ENCODE measurements at regions not wholly inside any gene's neighbourhood (a gene's known extent, or its start where the extent isn't known, plus 50 kb on each side); places are given as distances from the start of the nearest gene placed in this dataset.

DNA sequence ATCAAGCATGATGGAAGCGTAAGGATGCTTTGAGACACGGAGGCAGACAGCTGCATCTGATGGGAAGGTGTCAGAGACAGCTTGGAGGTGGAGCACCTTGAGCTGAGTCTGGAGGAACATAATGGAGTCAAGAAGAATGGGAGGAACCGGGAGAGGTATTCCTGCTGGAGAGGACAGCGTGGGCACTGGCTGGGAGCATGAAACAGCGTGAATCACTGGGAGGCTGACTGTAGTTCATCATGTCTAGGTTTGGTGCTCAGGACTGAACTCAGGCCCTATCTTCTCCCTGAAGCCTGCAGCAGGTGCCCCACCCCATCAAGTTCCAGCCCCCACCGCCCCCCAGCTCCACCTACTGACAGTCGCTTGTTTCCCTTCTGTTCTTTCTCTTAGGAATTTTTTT lies 98.6 kb downstream of the TMEM17 start:
- Histone ChIP-seq H3K9me3 (ENCODE audit: low read length) (no peaks in the 10 kb centered on the region), H3K9ac (ENCODE audit: low read length) (no peak overlapping the region), H3K79me2 (replicated peaks; ENCODE audit: insufficient read depth, low read length) (no peaks in the 10 kb centered on the region), H4K20me1 (ENCODE audit: insufficient read depth) (no peaks in the 10 kb centered on the region), H3K4me3 (ENCODE audit: low read length) (no peak overlapping the region), H3K4me2 (ENCODE audit: low read length) (no peak overlapping the region), H3K36me3 (ENCODE audit: insufficient read depth, low read length) (no peaks in the 10 kb centered on the region), H3F3A (ENCODE audit: insufficient read depth, low read length, poor library complexity, severe bottlenecking) (no peaks in the 10 kb centered on the region), H3K9me2 (ENCODE audit: insufficient read depth, low read length) (no peaks in the 10 kb centered on the region), H2AFZ (ENCODE audit: low read depth, low read length) (no peak overlapping the region), H3K27ac (ENCODE audit: low read length) (no peak overlapping the region), H3K27me3 (ENCODE audit: insufficient read depth, low read depth, low read length) (no peaks in the 10 kb centered on the region)
- no peak for TF ChIP-seq RAD21 (conservative IDR thresholded peaks at IDR 0.05)
- TF ChIP-seq EZH2 (IDR thresholded peaks at IDR 0.05; ENCODE audit: borderline replicate concordance, insufficient read depth, low read length, poor library complexity, severe bottlenecking): no peak

DNA sequence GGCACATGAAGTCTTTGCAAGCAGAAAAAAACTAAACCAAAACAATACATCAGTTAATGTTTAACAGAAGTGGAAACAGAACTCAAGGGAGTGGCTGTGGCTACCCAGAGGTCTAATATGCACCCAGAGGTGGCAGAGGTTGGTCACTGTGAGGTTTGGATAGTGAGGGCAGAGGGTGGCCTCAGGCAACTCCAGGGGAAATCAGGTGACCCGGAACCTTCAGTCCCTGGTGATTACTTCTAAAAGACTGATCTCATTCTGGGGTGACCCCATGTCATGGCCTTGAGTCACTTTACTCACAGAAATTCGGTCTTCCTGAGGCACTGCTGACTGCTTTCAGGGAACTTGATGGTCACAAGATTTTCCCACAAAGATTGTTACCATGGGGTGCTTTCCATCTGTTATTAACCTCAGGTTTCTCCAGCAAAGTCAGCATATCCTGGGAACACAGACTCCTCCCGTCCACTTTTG lies 99.4 kb downstream of the TMEM17 start:
- TF ChIP-seq SMC3 (conservative IDR thresholded peaks at IDR 0.05; ENCODE audit: poor library complexity): no peak
- no peak for TF ChIP-seq RAD21 (conservative IDR thresholded peaks at IDR 0.05)
- TF ChIP-seq, protein P1, sequence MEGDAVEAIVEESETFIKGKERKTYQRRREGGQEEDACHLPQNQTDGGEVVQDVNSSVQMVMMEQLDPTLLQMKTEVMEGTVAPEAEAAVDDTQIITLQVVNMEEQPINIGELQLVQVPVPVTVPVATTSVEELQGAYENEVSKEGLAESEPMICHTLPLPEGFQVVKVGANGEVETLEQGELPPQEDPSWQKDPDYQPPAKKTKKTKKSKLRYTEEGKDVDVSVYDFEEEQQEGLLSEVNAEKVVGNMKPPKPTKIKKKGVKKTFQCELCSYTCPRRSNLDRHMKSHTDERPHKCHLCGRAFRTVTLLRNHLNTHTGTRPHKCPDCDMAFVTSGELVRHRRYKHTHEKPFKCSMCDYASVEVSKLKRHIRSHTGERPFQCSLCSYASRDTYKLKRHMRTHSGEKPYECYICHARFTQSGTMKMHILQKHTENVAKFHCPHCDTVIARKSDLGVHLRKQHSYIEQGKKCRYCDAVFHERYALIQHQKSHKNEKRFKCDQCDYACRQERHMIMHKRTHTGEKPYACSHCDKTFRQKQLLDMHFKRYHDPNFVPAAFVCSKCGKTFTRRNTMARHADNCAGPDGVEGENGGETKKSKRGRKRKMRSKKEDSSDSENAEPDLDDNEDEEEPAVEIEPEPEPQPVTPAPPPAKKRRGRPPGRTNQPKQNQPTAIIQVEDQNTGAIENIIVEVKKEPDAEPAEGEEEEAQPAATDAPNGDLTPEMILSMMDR (IDR thresholded peaks at IDR 0.05; ENCODE audit: poor library complexity, severe bottlenecking): no peak
- no peak for TF ChIP-seq MXI1 (conservative IDR thresholded peaks at IDR 0.05; ENCODE audit: poor library complexity, severe bottlenecking)
- TF ChIP-seq EZH2 (IDR thresholded peaks at IDR 0.05; ENCODE audit: borderline replicate concordance, insufficient read depth, low read length, poor library complexity, severe bottlenecking): no peak
- no peak for TF ChIP-seq POLR2AphosphoS5 (IDR thresholded peaks at IDR 0.05)
- TF ChIP-seq TAF1 (IDR thresholded peaks at IDR 0.05; ENCODE audit: low read depth): no peak
- TF ChIP-seq, protein P2, sequence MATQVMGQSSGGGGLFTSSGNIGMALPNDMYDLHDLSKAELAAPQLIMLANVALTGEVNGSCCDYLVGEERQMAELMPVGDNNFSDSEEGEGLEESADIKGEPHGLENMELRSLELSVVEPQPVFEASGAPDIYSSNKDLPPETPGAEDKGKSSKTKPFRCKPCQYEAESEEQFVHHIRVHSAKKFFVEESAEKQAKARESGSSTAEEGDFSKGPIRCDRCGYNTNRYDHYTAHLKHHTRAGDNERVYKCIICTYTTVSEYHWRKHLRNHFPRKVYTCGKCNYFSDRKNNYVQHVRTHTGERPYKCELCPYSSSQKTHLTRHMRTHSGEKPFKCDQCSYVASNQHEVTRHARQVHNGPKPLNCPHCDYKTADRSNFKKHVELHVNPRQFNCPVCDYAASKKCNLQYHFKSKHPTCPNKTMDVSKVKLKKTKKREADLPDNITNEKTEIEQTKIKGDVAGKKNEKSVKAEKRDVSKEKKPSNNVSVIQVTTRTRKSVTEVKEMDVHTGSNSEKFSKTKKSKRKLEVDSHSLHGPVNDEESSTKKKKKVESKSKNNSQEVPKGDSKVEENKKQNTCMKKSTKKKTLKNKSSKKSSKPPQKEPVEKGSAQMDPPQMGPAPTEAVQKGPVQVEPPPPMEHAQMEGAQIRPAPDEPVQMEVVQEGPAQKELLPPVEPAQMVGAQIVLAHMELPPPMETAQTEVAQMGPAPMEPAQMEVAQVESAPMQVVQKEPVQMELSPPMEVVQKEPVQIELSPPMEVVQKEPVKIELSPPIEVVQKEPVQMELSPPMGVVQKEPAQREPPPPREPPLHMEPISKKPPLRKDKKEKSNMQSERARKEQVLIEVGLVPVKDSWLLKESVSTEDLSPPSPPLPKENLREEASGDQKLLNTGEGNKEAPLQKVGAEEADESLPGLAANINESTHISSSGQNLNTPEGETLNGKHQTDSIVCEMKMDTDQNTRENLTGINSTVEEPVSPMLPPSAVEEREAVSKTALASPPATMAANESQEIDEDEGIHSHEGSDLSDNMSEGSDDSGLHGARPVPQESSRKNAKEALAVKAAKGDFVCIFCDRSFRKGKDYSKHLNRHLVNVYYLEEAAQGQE (IDR thresholded peaks at IDR 0.05; ENCODE audit: borderline replicate concordance): no peak
- no peak for TF ChIP-seq EP300 (conservative IDR thresholded peaks at IDR 0.05; ENCODE audit: poor library complexity, severe bottlenecking)
- H3K27me3 ChIP-seq (ENCODE audit: insufficient read depth, low read depth, low read length): no peaks in the 10 kb centered on the region
- no peaks in the 10 kb centered on the region for H3F3A ChIP-seq (ENCODE audit: insufficient read depth, low read length, poor library complexity, severe bottlenecking)
- H3K9me3 ChIP-seq (ENCODE audit: low read length): no peaks in the 10 kb centered on the region
- H3K9me2 ChIP-seq (ENCODE audit: insufficient read depth, low read length): no peaks in the 10 kb centered on the region
- H3K27ac ChIP-seq (ENCODE audit: low read length): no peak overlapping the region
- H3K4me3 ChIP-seq (ENCODE audit: low read length): no peak overlapping the region
- H3K79me2 ChIP-seq (replicated peaks; ENCODE audit: insufficient read depth, low read length): no peaks in the 10 kb centered on the region
- no peaks in the 10 kb centered on the region for H4K20me1 ChIP-seq (ENCODE audit: insufficient read depth)
- H3K4me2 ChIP-seq (ENCODE audit: low read length): no peak overlapping the region
- no peak overlapping the region for H3K9ac ChIP-seq (ENCODE audit: low read length)
- H2AFZ ChIP-seq (ENCODE audit: low read depth, low read length): no peak overlapping the region
- H3K36me3 ChIP-seq (ENCODE audit: insufficient read depth, low read length): no peaks in the 10 kb centered on the region

DNA sequence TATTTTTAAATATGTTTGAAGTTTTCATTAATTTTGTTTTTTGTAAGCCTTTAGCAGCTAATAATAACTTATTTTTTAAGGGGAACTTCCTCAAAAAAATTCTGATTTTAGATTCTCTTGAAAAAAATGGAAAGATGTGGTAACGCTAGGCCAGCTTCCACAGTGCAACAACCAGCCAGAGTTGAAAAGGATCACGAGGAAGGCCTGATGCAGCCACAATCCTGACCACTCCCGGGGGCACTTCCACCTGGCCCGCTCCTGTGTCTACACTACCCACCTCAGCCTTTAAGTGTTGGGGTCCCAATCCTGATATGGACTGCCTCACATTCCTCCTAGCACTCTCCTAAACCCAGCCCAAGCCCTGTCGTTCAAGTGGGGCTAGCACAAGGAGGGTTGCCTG lies 101.1 kb downstream of the TMEM17 start:
- H4K20me1 ChIP-seq (ENCODE audit: insufficient read depth): no peaks in the 10 kb centered on the region
- no peaks in the 10 kb centered on the region for H3K9me2 ChIP-seq (ENCODE audit: insufficient read depth, low read length)
- H3K9me3 ChIP-seq (ENCODE audit: low read length): no peaks in the 10 kb centered on the region
- H3K79me2 ChIP-seq (replicated peaks; ENCODE audit: insufficient read depth, low read length): no peaks in the 10 kb centered on the region
- TF ChIP-seq EP300 (conservative IDR thresholded peaks at IDR 0.05; ENCODE audit: poor library complexity, severe bottlenecking) (no peak), MXI1 (conservative IDR thresholded peaks at IDR 0.05; ENCODE audit: poor library complexity, severe bottlenecking) (no peak), TAF1 (IDR thresholded peaks at IDR 0.05; ENCODE audit: low read depth) (no peak), POLR2AphosphoS5 (IDR thresholded peaks at IDR 0.05) (no peak), SMC3 (conservative IDR thresholded peaks at IDR 0.05; ENCODE audit: poor library complexity) (no peak), EZH2 (IDR thresholded peaks at IDR 0.05; ENCODE audit: borderline replicate concordance, insufficient read depth, low read length, poor library complexity, severe bottlenecking) (no peak), RAD21 (conservative IDR thresholded peaks at IDR 0.05) (no peak)
- TF ChIP-seq, protein P1 (IDR thresholded peaks at IDR 0.05; ENCODE audit: poor library complexity, severe bottlenecking): no peak
- TF ChIP-seq, protein P2 (IDR thresholded peaks at IDR 0.05; ENCODE audit: borderline replicate concordance): no peak
- H3K4me3 ChIP-seq (ENCODE audit: low read length): no peak overlapping the region
- no peak overlapping the region for H2AFZ ChIP-seq (ENCODE audit: low read depth, low read length)
- H3K36me3 ChIP-seq (ENCODE audit: insufficient read depth, low read length): no peaks in the 10 kb centered on the region
- H3F3A ChIP-seq (ENCODE audit: insufficient read depth, low read length, poor library complexity, severe bottlenecking): no peaks in the 10 kb centered on the region
- H3K9ac ChIP-seq (ENCODE audit: low read length): no peak overlapping the region
- no peak overlapping the region for H3K27ac ChIP-seq (ENCODE audit: low read length)
- H3K4me2 ChIP-seq (ENCODE audit: low read length): no peak overlapping the region
- H3K27me3 ChIP-seq (ENCODE audit: insufficient read depth, low read depth, low read length): no peaks in the 10 kb centered on the region
